ENCODE measurements at regions not wholly inside any gene's neighbourhood (a gene's known extent, or its start where the extent isn't known, plus 50 kb on each side); places are given as distances from the start of the nearest gene placed in this dataset.

- no peak for DNase-seq (ENCODE audit: low read depth)
- Histone ChIP-seq H3K27me3 (replicated peaks; ENCODE audit: control insufficient read depth, insufficient read depth, low read length) (no peaks in the 10 kb centered on the region), H3K9me3 (ENCODE audit: control insufficient read depth, low read length) (no peaks in the 10 kb centered on the region), H3K9ac (ENCODE audit: low read length) (no peak overlapping the region), H3K36me3 (ENCODE audit: control insufficient read depth, insufficient read depth, low read length, severe bottlenecking) (no peaks in the 10 kb centered on the region), H3K4me3 (ENCODE audit: low read length) (no peak overlapping the region), H3K4me1 (ENCODE audit: control insufficient read depth, insufficient read depth, low read length) (no peaks in the 10 kb centered on the region)
Measured at GRCh38 chr3:165716592-165716991, 120.6 kb downstream of the BCHE start.

- DNase-seq (ENCODE audit: low read depth), result no peak
- no peaks in the 10 kb centered on the region for H3K9me3 ChIP-seq (ENCODE audit: control insufficient read depth, low read length)
- H3K4me3 ChIP-seq (ENCODE audit: low read length), result no peak overlapping the region
- no peak overlapping the region for H3K9ac ChIP-seq (ENCODE audit: low read length)
- no peaks in the 10 kb centered on the region for H3K4me1 ChIP-seq (ENCODE audit: control insufficient read depth, insufficient read depth, low read length)
- H3K27me3 ChIP-seq (replicated peaks; ENCODE audit: control insufficient read depth, insufficient read depth, low read length), result no peaks in the 10 kb centered on the region
- H3K36me3 ChIP-seq (ENCODE audit: control insufficient read depth, insufficient read depth, low read length, severe bottlenecking), result no peaks in the 10 kb centered on the region
Measured at GRCh38 chr3:165713479-165713878, 123.7 kb downstream of the BCHE start.

DNA sequence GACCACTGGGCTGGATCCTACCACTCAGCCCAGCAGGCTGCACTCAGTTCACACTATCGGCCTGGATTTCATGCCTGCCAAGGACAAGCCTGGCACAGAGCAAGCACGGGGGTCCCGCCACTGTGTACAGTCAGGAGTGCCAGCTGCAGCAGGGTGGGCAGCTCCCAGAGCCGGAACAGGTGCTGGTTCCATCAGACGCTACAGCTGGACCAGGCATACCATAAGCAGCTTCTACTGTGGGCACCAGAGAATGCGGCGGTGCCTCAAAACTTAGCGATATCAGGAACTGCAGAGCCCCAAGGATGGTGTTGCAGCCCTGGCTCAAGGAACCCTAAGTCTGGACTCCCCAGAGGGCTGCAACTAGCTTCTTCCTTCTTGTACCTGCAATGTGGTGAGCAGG is 124.8 kb downstream of the BCHE start:
- H3K9ac ChIP-seq (ENCODE audit: low read length), result no peak overlapping the region
- no peaks in the 10 kb centered on the region for H3K36me3 ChIP-seq (ENCODE audit: control insufficient read depth, insufficient read depth, low read length, severe bottlenecking)
- DNase-seq (ENCODE audit: low read depth), result no peak
- no peaks in the 10 kb centered on the region for H3K9me3 ChIP-seq (ENCODE audit: control insufficient read depth, low read length)
- no peak overlapping the region for H3K4me3 ChIP-seq (ENCODE audit: low read length)
- no peaks in the 10 kb centered on the region for H3K4me1 ChIP-seq (ENCODE audit: control insufficient read depth, insufficient read depth, low read length)
- H3K27me3 ChIP-seq (replicated peaks; ENCODE audit: control insufficient read depth, insufficient read depth, low read length), result no peaks in the 10 kb centered on the region

GRCh38 chr3:165697910-165698309 is 139.3 kb downstream of the BCHE start:
- H3K9ac ChIP-seq (ENCODE audit: low read length), result no peak overlapping the region
- H3K27me3 ChIP-seq (replicated peaks; ENCODE audit: control insufficient read depth, insufficient read depth, low read length), result no peaks in the 10 kb centered on the region
- no peak for DNase-seq (ENCODE audit: low read depth)
- H3K4me1 ChIP-seq (ENCODE audit: control insufficient read depth, insufficient read depth, low read length), result no peaks in the 10 kb centered on the region
- H3K4me3 ChIP-seq (ENCODE audit: low read length), result no peak overlapping the region
- no peaks in the 10 kb centered on the region for H3K9me3 ChIP-seq (ENCODE audit: control insufficient read depth, low read length)
- no peaks in the 10 kb centered on the region for H3K36me3 ChIP-seq (ENCODE audit: control insufficient read depth, insufficient read depth, low read length, severe bottlenecking)

DNA sequence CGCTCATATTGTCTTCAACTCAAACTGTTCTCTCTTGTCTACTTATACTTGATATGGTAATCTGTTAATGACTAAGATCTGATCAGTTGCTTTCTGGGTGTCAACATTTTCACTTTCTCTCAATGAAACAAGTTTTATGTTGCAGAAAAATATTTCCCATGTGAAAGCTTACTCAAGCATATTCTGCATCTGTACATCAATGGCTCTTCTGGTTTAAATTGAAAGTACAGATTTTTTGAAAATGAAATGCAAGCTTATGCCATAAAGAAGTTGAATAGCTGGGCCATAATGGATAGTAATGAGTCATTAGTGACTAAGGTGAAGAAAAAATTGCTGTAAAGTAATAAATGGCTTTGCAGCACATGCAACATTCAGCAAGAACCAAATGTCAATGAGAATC is 140.7 kb downstream of the BCHE start:
- Histone ChIP-seq H3K27me3 (replicated peaks; ENCODE audit: control insufficient read depth, insufficient read depth, low read length) (no peaks in the 10 kb centered on the region), H3K4me1 (ENCODE audit: control insufficient read depth, insufficient read depth, low read length) (no peaks in the 10 kb centered on the region)

DNA sequence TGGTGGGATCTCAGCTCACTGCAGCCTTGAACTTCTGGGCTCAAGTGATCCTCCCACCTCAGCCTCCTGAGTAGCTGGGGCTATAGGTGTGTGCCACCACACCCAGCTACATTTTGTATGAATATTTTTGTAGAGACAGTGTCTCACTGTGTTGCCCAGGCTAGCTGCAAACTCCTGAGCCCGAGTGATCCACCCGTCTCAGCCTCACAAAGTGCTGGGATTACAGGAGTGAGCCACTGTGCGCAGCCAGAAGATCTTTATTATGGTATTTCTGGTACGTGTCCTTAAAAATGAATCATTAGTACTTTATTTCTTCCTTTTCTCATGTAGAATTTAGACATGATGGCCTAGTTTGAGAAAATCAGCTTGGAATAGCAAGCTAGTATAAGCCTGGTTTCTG is 153.3 kb downstream of the BCHE start:
- H3K4me3 ChIP-seq (ENCODE audit: low read length), result no peak overlapping the region
- H3K4me1 ChIP-seq (ENCODE audit: control insufficient read depth, insufficient read depth, low read length), result no peaks in the 10 kb centered on the region
- no peak overlapping the region for H3K9ac ChIP-seq (ENCODE audit: low read length)
- no peaks in the 10 kb centered on the region for H3K9me3 ChIP-seq (ENCODE audit: control insufficient read depth, low read length)
- H3K36me3 ChIP-seq (ENCODE audit: control insufficient read depth, insufficient read depth, low read length, severe bottlenecking), result no peaks in the 10 kb centered on the region
- no peaks in the 10 kb centered on the region for H3K27me3 ChIP-seq (replicated peaks; ENCODE audit: control insufficient read depth, insufficient read depth, low read length)
- DNase-seq (ENCODE audit: low read depth), result no peak

More for the DNA sequence above, 140.7 kb downstream of the BCHE start:
- no peak for DNase-seq (ENCODE audit: low read depth)
- H3K4me3 ChIP-seq (ENCODE audit: low read length), result no peak overlapping the region
- H3K9ac ChIP-seq (ENCODE audit: low read length), result no peak overlapping the region
- H3K36me3 ChIP-seq (ENCODE audit: control insufficient read depth, insufficient read depth, low read length, severe bottlenecking), result no peaks in the 10 kb centered on the region
- H3K9me3 ChIP-seq (ENCODE audit: control insufficient read depth, low read length), result no peaks in the 10 kb centered on the region

GRCh38 chr3:165682734-165683133 is 154.5 kb downstream of the BCHE start:
- no peak for DNase-seq (ENCODE audit: low read depth)
- Histone ChIP-seq H3K4me1 (ENCODE audit: control insufficient read depth, insufficient read depth, low read length) (no peaks in the 10 kb centered on the region), H3K9me3 (ENCODE audit: control insufficient read depth, low read length) (peaks cover 3% of the 10 kb centered on the region), H3K27me3 (replicated peaks; ENCODE audit: control insufficient read depth, insufficient read depth, low read length) (no peaks in the 10 kb centered on the region), H3K9ac (ENCODE audit: low read length) (no peak overlapping the region), H3K36me3 (ENCODE audit: control insufficient read depth, insufficient read depth, low read length, severe bottlenecking) (no peaks in the 10 kb centered on the region), H3K4me3 (ENCODE audit: low read length) (no peak overlapping the region)

DNA sequence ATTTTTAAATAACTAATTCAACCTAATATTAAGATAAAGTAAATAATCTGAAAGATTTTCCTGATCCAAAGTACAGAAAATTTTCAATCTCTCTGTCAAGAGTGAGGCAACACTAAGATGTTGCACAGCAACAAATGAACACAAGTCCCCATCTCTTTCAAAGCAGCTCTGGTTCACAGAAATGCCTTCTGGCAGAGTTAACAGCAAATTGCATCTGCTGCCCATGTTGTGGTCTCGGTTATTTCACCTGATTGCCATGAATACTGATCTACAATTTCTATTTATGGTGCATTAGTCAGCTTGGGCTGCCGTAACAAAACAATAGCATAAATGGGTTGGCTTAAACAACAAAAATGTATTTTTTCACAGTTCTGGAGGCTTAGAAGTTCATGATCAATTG is 167.3 kb downstream of the BCHE start:
- Histone ChIP-seq H3K36me3 (ENCODE audit: control insufficient read depth, insufficient read depth, low read length, severe bottlenecking) (no peaks in the 10 kb centered on the region), H3K27me3 (replicated peaks; ENCODE audit: control insufficient read depth, insufficient read depth, low read length) (no peaks in the 10 kb centered on the region), H3K4me3 (ENCODE audit: low read length) (no peak overlapping the region), H3K9me3 (ENCODE audit: control insufficient read depth, low read length) (no peaks in the 10 kb centered on the region), H3K9ac (ENCODE audit: low read length) (no peak overlapping the region), H3K4me1 (ENCODE audit: control insufficient read depth, insufficient read depth, low read length) (no peaks in the 10 kb centered on the region)
- no peak for DNase-seq (ENCODE audit: low read depth)

- H3K36me3 ChIP-seq (ENCODE audit: control insufficient read depth, insufficient read depth, low read length, severe bottlenecking), result no peaks in the 10 kb centered on the region
- no peaks in the 10 kb centered on the region for H3K9me3 ChIP-seq (ENCODE audit: control insufficient read depth, low read length)
- H3K9ac ChIP-seq (ENCODE audit: low read length), result no peak overlapping the region
- DNase-seq (ENCODE audit: low read depth), result no peak
- no peaks in the 10 kb centered on the region for H3K4me1 ChIP-seq (ENCODE audit: control insufficient read depth, insufficient read depth, low read length)
- no peak overlapping the region for H3K4me3 ChIP-seq (ENCODE audit: low read length)
- no peaks in the 10 kb centered on the region for H3K27me3 ChIP-seq (replicated peaks; ENCODE audit: control insufficient read depth, insufficient read depth, low read length)
Measured at GRCh38 chr3:165669504-165669903, 167.7 kb downstream of the BCHE start.

DNA sequence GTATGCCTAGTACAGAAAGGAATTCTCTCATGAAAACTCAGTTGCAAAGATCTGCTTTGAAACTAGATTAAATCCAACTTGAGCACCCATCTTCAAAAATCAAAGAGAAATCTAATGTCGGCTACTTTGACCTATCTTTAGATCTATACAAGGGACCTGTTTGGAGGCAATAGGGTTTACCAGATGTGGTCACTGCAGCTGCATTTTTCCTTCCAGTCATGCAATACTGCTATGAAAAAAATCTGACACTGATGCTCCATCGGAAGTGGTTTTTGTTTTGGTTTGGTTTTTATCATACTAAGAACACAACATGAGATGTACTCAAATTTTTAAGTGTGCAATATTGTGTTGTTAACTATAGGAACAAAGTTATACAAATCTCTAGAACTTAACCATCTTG is 169.5 kb downstream of the BCHE start:
- Histone ChIP-seq H3K4me1 (ENCODE audit: control insufficient read depth, insufficient read depth, low read length) (no peaks in the 10 kb centered on the region), H3K9ac (ENCODE audit: low read length) (no peak overlapping the region), H3K36me3 (ENCODE audit: control insufficient read depth, insufficient read depth, low read length, severe bottlenecking) (no peaks in the 10 kb centered on the region), H3K9me3 (ENCODE audit: control insufficient read depth, low read length) (no peaks in the 10 kb centered on the region), H3K4me3 (ENCODE audit: low read length) (no peak overlapping the region), H3K27me3 (replicated peaks; ENCODE audit: control insufficient read depth, insufficient read depth, low read length) (no peaks in the 10 kb centered on the region)
- DNase-seq (ENCODE audit: low read depth), result no peak

- Histone ChIP-seq H3K9ac (ENCODE audit: low read length) (no peak overlapping the region), H3K4me1 (ENCODE audit: control insufficient read depth, insufficient read depth, low read length) (no peaks in the 10 kb centered on the region), H3K27me3 (replicated peaks; ENCODE audit: control insufficient read depth, insufficient read depth, low read length) (no peaks in the 10 kb centered on the region), H3K4me3 (ENCODE audit: low read length) (no peak overlapping the region), H3K9me3 (ENCODE audit: control insufficient read depth, low read length) (no peaks in the 10 kb centered on the region), H3K36me3 (ENCODE audit: control insufficient read depth, insufficient read depth, low read length, severe bottlenecking) (no peaks in the 10 kb centered on the region)
- no peak for DNase-seq (ENCODE audit: low read depth)
Measured at GRCh38 chr3:165658027-165658426, 179.2 kb downstream of the BCHE start.

GRCh38 chr3:165653130-165653778 is 184.0 kb downstream of the BCHE start:
- no peak overlapping the region for H3K4me3 ChIP-seq (ENCODE audit: low read length)
- no peaks in the 10 kb centered on the region for H3K4me1 ChIP-seq (ENCODE audit: control insufficient read depth, insufficient read depth, low read length)
- no peaks in the 10 kb centered on the region for H3K27me3 ChIP-seq (replicated peaks; ENCODE audit: control insufficient read depth, insufficient read depth, low read length)
- H3K9ac ChIP-seq (ENCODE audit: low read length), result no peak overlapping the region
- no peak for DNase-seq (ENCODE audit: low read depth)
- no peaks in the 10 kb centered on the region for H3K36me3 ChIP-seq (ENCODE audit: control insufficient read depth, insufficient read depth, low read length, severe bottlenecking)
- no peaks in the 10 kb centered on the region for H3K9me3 ChIP-seq (ENCODE audit: control insufficient read depth, low read length)
